ENCODE measurements at regions not wholly inside any gene's neighbourhood (a gene's known extent, or its start where the extent isn't known, plus 50 kb on each side); places are given as distances from the start of the nearest gene placed in this dataset.

- intact Hi-C loops (cut with micrococcal nuclease), result loop anchor here (2.0 to 10.0 kb wide), 7 partner anchors 214 to 551 kb away; partner anchors contain the start of gene ZCCHC9 (in 1 of the 2)
- peaks cover 28 to 76% (median 61%) of the 10 kb centered on the region in 7 donors for H3K4me1 Mint-ChIP-seq
- Histone ChIP-seq H3K9me3 (ENCODE audit: control insufficient read depth in 2 of 3, low read length in 3 of 3) (no peaks in the 10 kb centered on the region), H3K27ac (ENCODE audit: low read depth, low read length) (peak overlapping the region; percentile 55), H3K27me3 (ENCODE audit: control insufficient read depth in 2 of 2, insufficient read depth in 2 of 2, low read length in 2 of 2) (no peaks in the 10 kb centered on the region), H3K4me3 (ENCODE audit: low read length) (peak overlapping the region; percentile 55), H3K4me1 (ENCODE audit: control insufficient read depth in 2 of 2, insufficient read depth in 2 of 2, low read length in 2 of 2) (peaks cover 18 to 22% of the 10 kb centered on the region in 2 donors), H3K36me3 (ENCODE audit: control insufficient read depth in 2 of 3, insufficient read depth in 3 of 3, low read length in 3 of 3) (no peaks in the 10 kb centered on the region)
- DNase-seq (no peak), ATAC-seq (no peak)
- H3K36me3 Mint-ChIP-seq, result peaks cover 0 to 4% (median 0%) of the 10 kb centered on the region in 5 donors
- H3K27ac Mint-ChIP-seq, result peak overlapping the region; percentile 81 to 97 (median 95)
- H3K9me3 Mint-ChIP-seq, result no peaks in the 10 kb centered on the region
- no peaks in the 10 kb centered on the region for H3K27me3 Mint-ChIP-seq
- POLR2A ChIA-PET, result interaction anchor here (0.6 to 7.5 kb wide), 9 partner anchors 15 to 340 kb away, joined by 3 to 172 read pairs (median 5); partner anchors contain the start of genes ATG10 and SSBP2
- peak overlapping the region; percentile 86 to 98 (median 92) for H3K4me3 Mint-ChIP-seq
- CTCF ChIA-PET, result interaction anchor here (0.6 to 3.8 kb wide), 2 partner anchors 14 to 1156 kb away, joined by 3 to 20 read pairs; no protein-coding TSS in a partner anchor
Observed at GRCh38 chr5:81853030-81853357, 102.1 kb upstream of the SSBP2 start.

GRCh38 chr5:81852291-81853029 lies 101.6 kb upstream of the SSBP2 start:
- ChIA-PET POLR2A (interaction anchor here (0.6 to 7.5 kb wide), 23 partner anchors 12 to 340 kb away, joined by 3 to 172 read pairs (median 4); partner anchors contain the start of genes ATG10 and SSBP2), CTCF (interaction anchor here (0.6 to 3.8 kb wide), 9 partner anchors 14 to 1219 kb away, joined by 3 to 24 read pairs (median 4); partner anchors contain the start of gene SSBP2)
- H3K9me3 Mint-ChIP-seq, result no peaks in the 10 kb centered on the region
- peak overlapping the region; percentile 86 to 98 (median 93) for H3K4me3 Mint-ChIP-seq
- H3K36me3 ChIP-seq (ENCODE audit: control insufficient read depth in 2 of 3, insufficient read depth in 3 of 3, low read length in 3 of 3), result no peaks in the 10 kb centered on the region
- DNase-seq, result peak in 7 of 9 donors; percentile 16 to 48 (median 38)
- peaks cover 0 to 4% (median 0%) of the 10 kb centered on the region in 5 donors for H3K36me3 Mint-ChIP-seq
- H3K4me3 ChIP-seq (ENCODE audit: low read length), result peak overlapping the region; percentile 55
- peaks cover 28 to 76% (median 61%) of the 10 kb centered on the region in 7 donors for H3K4me1 Mint-ChIP-seq
- no peaks in the 10 kb centered on the region for H3K27me3 ChIP-seq (ENCODE audit: control insufficient read depth in 2 of 2, insufficient read depth in 2 of 2, low read length in 2 of 2)
- H3K27ac Mint-ChIP-seq, result peak overlapping the region; percentile 81 to 97 (median 97)
- H3K27ac ChIP-seq (ENCODE audit: low read depth, low read length), result peak overlapping the region; percentile 71
- ATAC-seq, result no peak
- no peaks in the 10 kb centered on the region for H3K9me3 ChIP-seq (ENCODE audit: control insufficient read depth in 2 of 3, low read length in 3 of 3)
- peaks cover 18 to 22% of the 10 kb centered on the region in 2 donors for H3K4me1 ChIP-seq (ENCODE audit: control insufficient read depth in 2 of 2, insufficient read depth in 2 of 2, low read length in 2 of 2)
- no peaks in the 10 kb centered on the region for H3K27me3 Mint-ChIP-seq
- intact Hi-C loops (cut with micrococcal nuclease), result loop anchor here (1.0 to 10.0 kb wide), 10 partner anchors 119 to 551 kb away; partner anchors contain the start of genes RPS23 (in 2 of the 2) and ZCCHC9 (in 2 of the 2)

- peaks cover 0 to 4% (median 0%) of the 10 kb centered on the region in 5 donors for H3K36me3 Mint-ChIP-seq
- DNase-seq, result peak; percentile 76 to 92 (median 89)
- ATAC-seq, result peak; percentile 95
- POLR2A ChIA-PET, result interaction anchor here (0.5 to 7.5 kb wide), 28 partner anchors 10 to 1222 kb away, joined by 3 to 172 read pairs (median 4); partner anchors contain the start of genes ATG10 and SSBP2
- peak overlapping the region; percentile 71 for H3K27ac ChIP-seq (ENCODE audit: low read depth, low read length)
- peak overlapping the region; percentile 82 for H3K4me3 ChIP-seq (ENCODE audit: low read length)
- no peaks in the 10 kb centered on the region for H3K36me3 ChIP-seq (ENCODE audit: control insufficient read depth in 2 of 3, insufficient read depth in 3 of 3, low read length in 3 of 3)
- intact Hi-C loops (cut with micrococcal nuclease), result loop anchor here (1.0 to 10.0 kb wide), 19 partner anchors 13 to 550 kb away; partner anchors contain the start of genes RPS23 (in 2 of the 2), SSBP2 (in 2 of the 2) and ZCCHC9 (in 2 of the 2)
- peak overlapping the region; percentile 92 to 98 (median 94) for H3K4me3 Mint-ChIP-seq
- peak overlapping the region; percentile 96 to 100 (median 97) for H3K27ac Mint-ChIP-seq
- H3K27me3 ChIP-seq (ENCODE audit: control insufficient read depth in 2 of 2, insufficient read depth in 2 of 2, low read length in 2 of 2), result no peaks in the 10 kb centered on the region
- no peaks in the 10 kb centered on the region for H3K27me3 Mint-ChIP-seq
- no peaks in the 10 kb centered on the region for H3K9me3 ChIP-seq (ENCODE audit: control insufficient read depth in 2 of 3, low read length in 3 of 3)
- CTCF ChIA-PET, result interaction anchor here (0.6 to 3.8 kb wide), 11 partner anchors 13 to 1220 kb away, joined by 3 to 24 read pairs (median 4); partner anchors contain the start of gene SSBP2
- no peaks in the 10 kb centered on the region for H3K9me3 Mint-ChIP-seq
- H3K4me1 Mint-ChIP-seq, result peaks cover 23 to 71% (median 56%) of the 10 kb centered on the region in 7 donors
- peaks cover 18 to 22% of the 10 kb centered on the region in 2 donors for H3K4me1 ChIP-seq (ENCODE audit: control insufficient read depth in 2 of 2, insufficient read depth in 2 of 2, low read length in 2 of 2)
Observed at GRCh38 chr5:81851481-81852178, 100.7 kb upstream of the SSBP2 start.

- peaks cover 18 to 22% of the 10 kb centered on the region in 2 donors for H3K4me1 ChIP-seq (ENCODE audit: control insufficient read depth in 2 of 2, insufficient read depth in 2 of 2, low read length in 2 of 2)
- H3K36me3 Mint-ChIP-seq, result peaks cover 0 to 4% (median 0%) of the 10 kb centered on the region in 5 donors
- POLR2A ChIA-PET, result interaction anchor here (0.9 to 7.5 kb wide), 14 partner anchors 10 to 183 kb away, joined by 3 to 172 read pairs (median 6); partner anchors contain the start of gene SSBP2
- CTCF ChIA-PET, result interaction anchor here (0.6 to 3.8 kb wide), 7 partner anchors 12 to 342 kb away, joined by 3 to 24 read pairs (median 4); partner anchors contain the start of gene SSBP2
- no peaks in the 10 kb centered on the region for H3K36me3 ChIP-seq (ENCODE audit: control insufficient read depth in 2 of 3, insufficient read depth in 3 of 3, low read length in 3 of 3)
- no peaks in the 10 kb centered on the region for H3K27me3 ChIP-seq (ENCODE audit: control insufficient read depth in 2 of 2, insufficient read depth in 2 of 2, low read length in 2 of 2)
- DNase-seq, result no peak
- H3K27me3 Mint-ChIP-seq, result no peaks in the 10 kb centered on the region
- ATAC-seq, result no peak
- peaks cover 23 to 70% (median 55%) of the 10 kb centered on the region in 7 donors for H3K4me1 Mint-ChIP-seq
- H3K4me3 ChIP-seq (ENCODE audit: low read length), result peak overlapping the region; percentile 82
- intact Hi-C loops (cut with micrococcal nuclease), result loop anchor here (1.0 to 10.0 kb wide), 16 partner anchors 12 to 548 kb away; partner anchors contain the start of genes SSBP2 (in 2 of the 2) and ZCCHC9 (in 1 of the 2)
- H3K4me3 Mint-ChIP-seq, result peak overlapping the region; percentile 92 to 98 (median 94)
- peak overlapping the region; percentile 71 for H3K27ac ChIP-seq (ENCODE audit: low read depth, low read length)
- H3K9me3 Mint-ChIP-seq, result no peaks in the 10 kb centered on the region
- H3K9me3 ChIP-seq (ENCODE audit: control insufficient read depth in 2 of 3, low read length in 3 of 3), result no peaks in the 10 kb centered on the region
- peak overlapping the region; percentile 96 to 100 (median 97) for H3K27ac Mint-ChIP-seq
Observed at GRCh38 chr5:81850501-81851357, 99.8 kb upstream of the SSBP2 start.

GRCh38 chr5:81849770-81850367 lies 99.0 kb upstream of the SSBP2 start:
- Histone ChIP-seq H3K4me1 (ENCODE audit: control insufficient read depth in 2 of 2, insufficient read depth in 2 of 2, low read length in 2 of 2) (peaks cover 18 to 22% of the 10 kb centered on the region in 2 donors), H3K27me3 (ENCODE audit: control insufficient read depth in 2 of 2, insufficient read depth in 2 of 2, low read length in 2 of 2) (no peaks in the 10 kb centered on the region), H3K36me3 (ENCODE audit: control insufficient read depth in 2 of 3, insufficient read depth in 3 of 3, low read length in 3 of 3) (no peaks in the 10 kb centered on the region), H3K4me3 (ENCODE audit: low read length) (no peak overlapping the region), H3K9me3 (ENCODE audit: control insufficient read depth in 2 of 3, low read length in 3 of 3) (no peaks in the 10 kb centered on the region), H3K27ac (ENCODE audit: low read depth, low read length) (no peak overlapping the region)
- POLR2A ChIA-PET, result interaction anchor here (1.2 to 7.5 kb wide), 8 partner anchors 12 to 121 kb away, joined by 3 to 172 read pairs (median 9); partner anchors contain the start of gene SSBP2
- intact Hi-C loops (cut with micrococcal nuclease), result loop anchor here (2.0 to 10.0 kb wide), 7 partner anchors 217 to 548 kb away; partner anchors contain the start of gene ZCCHC9 (in 1 of the 2)
- CTCF ChIA-PET, result interaction anchor here (1.1 to 3.8 kb wide), 4 partner anchors 11 to 338 kb away, joined by 3 to 24 read pairs (median 12); partner anchors contain the start of gene SSBP2
- no peak for ATAC-seq
- peak overlapping the region in 8 of 9 donors; percentile 96 to 100 (median 97) for H3K27ac Mint-ChIP-seq
- peaks cover 0 to 4% (median 0%) of the 10 kb centered on the region in 5 donors for H3K36me3 Mint-ChIP-seq
- no peak for DNase-seq
- peaks cover 20 to 62% (median 50%) of the 10 kb centered on the region in 7 donors for H3K4me1 Mint-ChIP-seq
- H3K4me3 Mint-ChIP-seq, result peak overlapping the region; percentile 61 to 98 (median 94)
- no peaks in the 10 kb centered on the region for H3K9me3 Mint-ChIP-seq
- peaks cover 0 to 2% (median 0%) of the 10 kb centered on the region in 5 donors for H3K27me3 Mint-ChIP-seq
